ENCODE measurements at regions not wholly inside any gene's neighbourhood (a gene's known extent, or its start where the extent isn't known, plus 50 kb on each side); places are given as distances from the start of the nearest gene placed in this dataset.

GRCh38 chr2:15733867-15734673 is 142.4 kb downstream of the DDX1 start:
- peak in 1 of 3 donors; percentile 60 for DNase-seq

- DNase-seq, result no peak
These were observed 143.2 kb downstream of the DDX1 start for GRCh38 chr2:15734674-15735483.

- DNase-seq, result no peak
These were observed 144.0 kb downstream of the DDX1 start for GRCh38 chr2:15735484-15736326.

- DNase-seq, result no peak
These were observed 144.9 kb downstream of the DDX1 start for GRCh38 chr2:15736396-15737180.

GRCh38 chr2:15737314-15738224 is 145.9 kb downstream of the DDX1 start:
- no peak for DNase-seq

- DNase-seq, result no peak
These were observed 146.5 kb downstream of the DDX1 start for GRCh38 chr2:15738225-15738546.

- no peak for DNase-seq
These were observed 147.3 kb downstream of the DDX1 start for GRCh38 chr2:15738943-15739342.

- no peak for DNase-seq
These were observed 153.2 kb downstream of the DDX1 start for GRCh38 chr2:15744820-15745219.

- DNase-seq, result no peak
These were observed 153.7 kb downstream of the DDX1 start for GRCh38 chr2:15745350-15745749.

GRCh38 chr2:15745907-15746702 is 154.4 kb downstream of the DDX1 start:
- no peak for DNase-seq

- DNase-seq, result no peak
These were observed 155.3 kb downstream of the DDX1 start for GRCh38 chr2:15746703-15747550.

GRCh38 chr2:15747603-15748471 is 156.2 kb downstream of the DDX1 start:
- DNase-seq, result peak in 1 of 3 donors; percentile 22

GRCh38 chr2:15748736-15749323 is 157.2 kb downstream of the DDX1 start:
- no peak for DNase-seq

GRCh38 chr2:15749460-15750432 is 158.1 kb downstream of the DDX1 start:
- peak in 1 of 3 donors; percentile 20 for DNase-seq

GRCh38 chr2:15750433-15750814 is 158.8 kb downstream of the DDX1 start:
- DNase-seq, result no peak

- DNase-seq, result no peak
These were observed 159.2 kb downstream of the DDX1 start for GRCh38 chr2:15750822-15751329.

Measured in muscle of back (tissue), 3 donors.